ENCODE measurements at regions not wholly inside any gene's neighbourhood (a gene's known extent, or its start where the extent isn't known, plus 50 kb on each side); places are given as distances from the start of the nearest gene placed in this dataset.

- no peaks in the 10 kb centered on the region for H3K79me2 ChIP-seq (ENCODE audit: control insufficient read depth in 1 of 2, insufficient read depth in 2 of 2, low read length in 2 of 2)
- H2AK5ac ChIP-seq (ENCODE audit: low read depth, low read length): no peak overlapping the region
- H2BK12ac ChIP-seq (ENCODE audit: low read depth, low read length): no peak overlapping the region
- no peak overlapping the region for H2BK15ac ChIP-seq (ENCODE audit: low read length)
- H3K4me3 ChIP-seq (ENCODE audit: extremely low read depth in 1 of 4, insufficient read depth in 2 of 4, low read depth in 3 of 4, low read length in 4 of 4): no peak overlapping the region
- H3K23me2 ChIP-seq (ENCODE audit: low read depth, low read length): no peaks in the 10 kb centered on the region
- WGBS, 2 experiments (ENCODE audit: extremely low coverage in 1 of 2, insufficient coverage in 1 of 2, insufficient read length in 1 of 2, insufficient replicate concordance in 2 of 2, low coverage in 1 of 2, low lambda C conversion rate in 2 of 2, missing lambda C conversion rate in 1 of 2): 93% methylated on average over 5 of the region's 5 CpGs; no CpG with 5 or more reads in 1 of the 2 experiments
- H4K91ac ChIP-seq (replicated peaks; ENCODE audit: insufficient read length, low read length): no peak overlapping the region
- no peak overlapping the region for H3K23ac ChIP-seq (ENCODE audit: insufficient read length)
- no peak overlapping the region for H2BK5ac ChIP-seq (ENCODE audit: low read depth, low read length)
- no peak overlapping the region for H3K18ac ChIP-seq (ENCODE audit: extremely low read depth, low read length)
- H4K20me1 ChIP-seq (replicated peaks in 1 of 2; ENCODE audit: control insufficient read depth in 1 of 2, insufficient read depth in 2 of 2, low read length in 2 of 2): no peaks in the 10 kb centered on the region
- no peaks in the 10 kb centered on the region for H3K36me3 ChIP-seq (ENCODE audit: control insufficient read depth in 2 of 4, insufficient read depth in 4 of 4, low read length in 3 of 4)
- ChIA-PET CTCF (ENCODE audit: partially characterized antibody) (no interaction called here), POLR2A (ENCODE audit: partially characterized antibody) (no interaction called here)
- no peak for TF ChIP-seq ASH2L (IDR thresholded peaks at IDR 0.05; ENCODE audit: low read length)
- TF ChIP-seq RNF2 (IDR thresholded peaks at IDR 0.05; ENCODE audit: borderline replicate concordance, low read depth, low read length, missing control alignments, poor library complexity, severe bottlenecking): no peak
- no peak for TF ChIP-seq TCF12 (IDR thresholded peaks at IDR 0.05; ENCODE audit: low read depth, low read length)
- no peak for TF ChIP-seq CTBP2 (IDR thresholded peaks at IDR 0.05; ENCODE audit: borderline replicate concordance, insufficient read depth, insufficient read length, low read length)
- no peak for TF ChIP-seq TAF7 (optimal IDR thresholded peaks at IDR 0.05; ENCODE audit: borderline replicate concordance, low read depth, low read length)
- no peak for TF ChIP-seq SIRT6 (IDR thresholded peaks at IDR 0.05; ENCODE audit: low read length)
- TF ChIP-seq NRF1 (IDR thresholded peaks at IDR 0.05; ENCODE audit: low read depth, low read length): no peak
- no peak for TF ChIP-seq GABPA (IDR thresholded peaks at IDR 0.05; ENCODE audit: borderline replicate concordance, insufficient read depth, low read length)
- no peak for TF ChIP-seq SRF (IDR thresholded peaks at IDR 0.05; ENCODE audit: low read depth, low read length)
- no peak for TF ChIP-seq CREB1 (IDR thresholded peaks at IDR 0.05)
- no peak for TF ChIP-seq SIX5 (IDR thresholded peaks at IDR 0.05; ENCODE audit: low read depth, low read length)
- no peak for TF ChIP-seq CBX5 (IDR thresholded peaks at IDR 0.05; ENCODE audit: low read depth, low read length)
- TF ChIP-seq CBX8 (IDR thresholded peaks at IDR 0.05; ENCODE audit: borderline replicate concordance, low read depth, low read length): no peak
- TF ChIP-seq CHD2 (IDR thresholded peaks at IDR 0.05; ENCODE audit: low read length): no peak
- H3K9me3 ChIP-seq (ENCODE audit: insufficient read depth in 2 of 2, low read depth in 1 of 2, low read length in 1 of 2): no peaks in the 10 kb centered on the region
- DNase-seq (ENCODE audit: low read depth in 1 of 2, low spot score in 2 of 2): no peak
- peaks cover 0 to 4% (median 0%) of the 10 kb centered on the region in 4 experiments; a peak in 3 of 7 replicates for H3K27me3 ChIP-seq (replicated peaks in 1 of 4; ENCODE audit: control insufficient read depth in 3 of 4, extremely low read depth in 1 of 4, insufficient read depth in 3 of 4, low read length in 3 of 4)
- H3K9ac ChIP-seq (replicated peaks in 1 of 4; ENCODE audit: extremely low read depth in 1 of 4, low read depth in 3 of 4, low read length in 3 of 4): no peak overlapping the region
- no peak overlapping the region for H2AFZ ChIP-seq (ENCODE audit: low read length)
- no peak overlapping the region for H4K8ac ChIP-seq (ENCODE audit: extremely low read depth, insufficient read depth, low read length)
- no peak overlapping the region for H4K5ac ChIP-seq (ENCODE audit: insufficient read length, low read depth, low read length)
- 0 out of 7 replicates have a peak, but pooled peaks cover 0 to 2% (median 0%) of the 10 kb centered on the region in 4 experiments for H3K4me1 ChIP-seq (replicated peaks in 1 of 4; ENCODE audit: control insufficient read depth in 3 of 4, insufficient read depth in 4 of 4, low read length in 3 of 4)
- FAIRE-seq: no peak
- H3K4ac ChIP-seq (replicated peaks; ENCODE audit: insufficient read length, low read depth, low read length): no peak overlapping the region
- H3K79me1 ChIP-seq (ENCODE audit: low read depth, low read length): no peaks in the 10 kb centered on the region
- no peak overlapping the region for H3K56ac ChIP-seq (replicated peaks; ENCODE audit: insufficient read length, low read depth, low read length)
- no peak overlapping the region for H3K14ac ChIP-seq (ENCODE audit: insufficient read length)
- no peak overlapping the region for H3K27ac ChIP-seq (ENCODE audit: low read depth, low read length)
- no peak overlapping the region for H3K4me2 ChIP-seq (ENCODE audit: insufficient read depth in 1 of 2, low read depth in 2 of 2, low read length in 2 of 2)
- H2BK120ac ChIP-seq (replicated peaks; ENCODE audit: low read depth, low read length): no peak overlapping the region
- no peak overlapping the region for H2BK20ac ChIP-seq (ENCODE audit: low read length)
Observed at GRCh38 chr15:68488966-68489365, 57.0 kb upstream of the ITGA11 start.
